ENCODE measurements at regions not wholly inside any gene's neighbourhood (a gene's known extent, or its start where the extent isn't known, plus 50 kb on each side); places are given as distances from the start of the nearest gene placed in this dataset.

- no peaks in the 10 kb centered on the region for H3K27me3 ChIP-seq (ENCODE audit: control insufficient read depth in 3 of 3, insufficient read depth in 3 of 3, low read length in 3 of 3)
- no peaks in the 10 kb centered on the region for H3K36me3 ChIP-seq (ENCODE audit: control insufficient read depth in 3 of 3, insufficient read depth in 2 of 3, low read depth in 1 of 3, low read length in 3 of 3)
- H3K27ac ChIP-seq (ENCODE audit: low read depth in 1 of 3, low read length in 2 of 3), result no peak overlapping the region
- H3K4me1 ChIP-seq (ENCODE audit: control insufficient read depth in 3 of 3, insufficient read depth in 2 of 3, low read depth in 1 of 3, low read length in 2 of 3), result no peaks in the 10 kb centered on the region
- no peaks in the 10 kb centered on the region for H3K9me3 ChIP-seq (ENCODE audit: control insufficient read depth in 2 of 2, insufficient read depth in 1 of 2, low read depth in 1 of 2, low read length in 1 of 2)
- DNase-seq (no peak), FAIRE-seq (no peak)
- no peak overlapping the region for H3K4me3 ChIP-seq (ENCODE audit: low read depth in 1 of 3, low read length in 3 of 3)
- 57 to 71% (median 58%) methylated on average over 4 of the region's 4 CpGs for WGBS, 3 donors
Observed at GRCh38 chr21:27154451-27155129, 187.7 kb upstream of the ADAMTS5 start.

GRCh38 chr21:27152996-27153395 is 186.1 kb upstream of the ADAMTS5 start:
- H3K4me1 ChIP-seq (ENCODE audit: control insufficient read depth in 3 of 3, insufficient read depth in 2 of 3, low read depth in 1 of 3, low read length in 2 of 3), result no peaks in the 10 kb centered on the region
- no peaks in the 10 kb centered on the region for H3K9me3 ChIP-seq (ENCODE audit: control insufficient read depth in 2 of 2, insufficient read depth in 1 of 2, low read depth in 1 of 2, low read length in 1 of 2)
- no peak overlapping the region for H3K27ac ChIP-seq (ENCODE audit: low read depth in 1 of 3, low read length in 2 of 3)
- H3K4me3 ChIP-seq (ENCODE audit: low read depth in 1 of 3, low read length in 3 of 3), result no peak overlapping the region
- FAIRE-seq (no peak), DNase-seq (no peak)
- H3K27me3 ChIP-seq (ENCODE audit: control insufficient read depth in 3 of 3, insufficient read depth in 3 of 3, low read length in 3 of 3), result no peaks in the 10 kb centered on the region
- H3K36me3 ChIP-seq (ENCODE audit: control insufficient read depth in 3 of 3, insufficient read depth in 2 of 3, low read depth in 1 of 3, low read length in 3 of 3), result no peaks in the 10 kb centered on the region

- Histone ChIP-seq H3K4me3 (ENCODE audit: low read depth in 1 of 3, low read length in 3 of 3) (no peak overlapping the region), H3K27me3 (ENCODE audit: control insufficient read depth in 3 of 3, insufficient read depth in 3 of 3, low read length in 3 of 3) (no peaks in the 10 kb centered on the region), H3K9me3 (ENCODE audit: control insufficient read depth in 2 of 2, insufficient read depth in 1 of 2, low read depth in 1 of 2, low read length in 1 of 2) (no peaks in the 10 kb centered on the region), H3K27ac (ENCODE audit: low read depth in 1 of 3, low read length in 2 of 3) (no peak overlapping the region), H3K4me1 (ENCODE audit: control insufficient read depth in 3 of 3, insufficient read depth in 2 of 3, low read depth in 1 of 3, low read length in 2 of 3) (no peaks in the 10 kb centered on the region), H3K36me3 (ENCODE audit: control insufficient read depth in 3 of 3, insufficient read depth in 2 of 3, low read depth in 1 of 3, low read length in 3 of 3) (no peaks in the 10 kb centered on the region)
- FAIRE-seq (no peak), DNase-seq (no peak)
- WGBS, 3 donors, result 51 to 60% (median 54%) methylated on average over 2 of the region's 2 CpGs
Observed at GRCh38 chr21:27149034-27149433, 182.1 kb upstream of the ADAMTS5 start.

- no peak for DNase-seq
- no peaks in the 10 kb centered on the region for H3K9me3 ChIP-seq (ENCODE audit: control insufficient read depth in 2 of 2, insufficient read depth in 1 of 2, low read depth in 1 of 2, low read length in 1 of 2)
- no peaks in the 10 kb centered on the region for H3K27me3 ChIP-seq (ENCODE audit: control insufficient read depth in 3 of 3, insufficient read depth in 3 of 3, low read length in 3 of 3)
- 56 to 90% (median 67%) methylated on average over 1 of the region's 1 CpG for WGBS, 3 donors
- H3K4me1 ChIP-seq (ENCODE audit: control insufficient read depth in 3 of 3, insufficient read depth in 2 of 3, low read depth in 1 of 3, low read length in 2 of 3), result no peaks in the 10 kb centered on the region
- no peak for FAIRE-seq
- no peaks in the 10 kb centered on the region for H3K36me3 ChIP-seq (ENCODE audit: control insufficient read depth in 3 of 3, insufficient read depth in 2 of 3, low read depth in 1 of 3, low read length in 3 of 3)
- H3K4me3 ChIP-seq (ENCODE audit: low read depth in 1 of 3, low read length in 3 of 3), result no peak overlapping the region
- H3K27ac ChIP-seq (ENCODE audit: low read depth in 1 of 3, low read length in 2 of 3), result no peak overlapping the region
Observed at GRCh38 chr21:27146268-27146667, 179.4 kb upstream of the ADAMTS5 start.

- 56 to 78% (median 64%) methylated on average over 6 of the region's 6 CpGs for WGBS, 3 donors
- H3K4me1 ChIP-seq (ENCODE audit: control insufficient read depth in 3 of 3, insufficient read depth in 2 of 3, low read depth in 1 of 3, low read length in 2 of 3), result no peaks in the 10 kb centered on the region
- H3K36me3 ChIP-seq (ENCODE audit: control insufficient read depth in 3 of 3, insufficient read depth in 2 of 3, low read depth in 1 of 3, low read length in 3 of 3), result no peaks in the 10 kb centered on the region
- no peak for DNase-seq
- no peak overlapping the region for H3K27ac ChIP-seq (ENCODE audit: low read depth in 1 of 3, low read length in 2 of 3)
- H3K27me3 ChIP-seq (ENCODE audit: control insufficient read depth in 3 of 3, insufficient read depth in 3 of 3, low read length in 3 of 3), result no peaks in the 10 kb centered on the region
- FAIRE-seq, result no peak
- no peaks in the 10 kb centered on the region for H3K9me3 ChIP-seq (ENCODE audit: control insufficient read depth in 2 of 2, insufficient read depth in 1 of 2, low read depth in 1 of 2, low read length in 1 of 2)
- no peak overlapping the region for H3K4me3 ChIP-seq (ENCODE audit: low read depth in 1 of 3, low read length in 3 of 3)
Observed at GRCh38 chr21:27145134-27145798, 178.4 kb upstream of the ADAMTS5 start.

- no peaks in the 10 kb centered on the region for H3K27me3 ChIP-seq (ENCODE audit: control insufficient read depth in 3 of 3, insufficient read depth in 3 of 3, low read length in 3 of 3)
- DNase-seq (no peak), FAIRE-seq (no peak)
- no peak overlapping the region for H3K27ac ChIP-seq (ENCODE audit: low read depth in 1 of 3, low read length in 2 of 3)
- H3K36me3 ChIP-seq (ENCODE audit: control insufficient read depth in 3 of 3, insufficient read depth in 2 of 3, low read depth in 1 of 3, low read length in 3 of 3), result no peaks in the 10 kb centered on the region
- WGBS, 3 donors, result 93 to 96% (median 94%) methylated on average over 30 to 31 of the region's 31 CpGs
- no peaks in the 10 kb centered on the region for H3K9me3 ChIP-seq (ENCODE audit: control insufficient read depth in 2 of 2, insufficient read depth in 1 of 2, low read depth in 1 of 2, low read length in 1 of 2)
- no peak overlapping the region for H3K4me3 ChIP-seq (ENCODE audit: low read depth in 1 of 3, low read length in 3 of 3)
- no peaks in the 10 kb centered on the region for H3K4me1 ChIP-seq (ENCODE audit: control insufficient read depth in 3 of 3, insufficient read depth in 2 of 3, low read depth in 1 of 3, low read length in 2 of 3)
Observed at GRCh38 chr21:27143476-27143875, 176.6 kb upstream of the ADAMTS5 start.

GRCh38 chr21:27139526-27139925 is 172.6 kb upstream of the ADAMTS5 start:
- DNase-seq (no peak), FAIRE-seq (no peak)
- H3K4me3 ChIP-seq (ENCODE audit: low read depth in 1 of 3, low read length in 3 of 3), result no peak overlapping the region
- no peaks in the 10 kb centered on the region for H3K27me3 ChIP-seq (ENCODE audit: control insufficient read depth in 3 of 3, insufficient read depth in 3 of 3, low read length in 3 of 3)
- H3K4me1 ChIP-seq (ENCODE audit: control insufficient read depth in 3 of 3, insufficient read depth in 2 of 3, low read depth in 1 of 3, low read length in 2 of 3), result no peaks in the 10 kb centered on the region
- no peak overlapping the region for H3K27ac ChIP-seq (ENCODE audit: low read depth in 1 of 3, low read length in 2 of 3)
- H3K9me3 ChIP-seq (ENCODE audit: control insufficient read depth in 2 of 2, insufficient read depth in 1 of 2, low read depth in 1 of 2, low read length in 1 of 2), result no peaks in the 10 kb centered on the region
- H3K36me3 ChIP-seq (ENCODE audit: control insufficient read depth in 3 of 3, insufficient read depth in 2 of 3, low read depth in 1 of 3, low read length in 3 of 3), result no peaks in the 10 kb centered on the region

GRCh38 chr21:27134516-27134915 is 167.6 kb upstream of the ADAMTS5 start:
- H3K36me3 ChIP-seq (ENCODE audit: control insufficient read depth in 3 of 3, insufficient read depth in 2 of 3, low read depth in 1 of 3, low read length in 3 of 3), result no peaks in the 10 kb centered on the region
- no peaks in the 10 kb centered on the region for H3K9me3 ChIP-seq (ENCODE audit: control insufficient read depth in 2 of 2, insufficient read depth in 1 of 2, low read depth in 1 of 2, low read length in 1 of 2)
- H3K4me3 ChIP-seq (ENCODE audit: low read depth in 1 of 3, low read length in 3 of 3), result no peak overlapping the region
- no peak overlapping the region for H3K27ac ChIP-seq (ENCODE audit: low read depth in 1 of 3, low read length in 2 of 3)
- no peak for FAIRE-seq
- DNase-seq, result no peak
- no peaks in the 10 kb centered on the region for H3K4me1 ChIP-seq (ENCODE audit: control insufficient read depth in 3 of 3, insufficient read depth in 2 of 3, low read depth in 1 of 3, low read length in 2 of 3)
- no peaks in the 10 kb centered on the region for H3K27me3 ChIP-seq (ENCODE audit: control insufficient read depth in 3 of 3, insufficient read depth in 3 of 3, low read length in 3 of 3)
- WGBS, 3 donors, result 29 to 62% (median 37%) methylated on average over 1 of the region's 1 CpG

GRCh38 chr21:27132266-27132665 is 165.4 kb upstream of the ADAMTS5 start:
- Histone ChIP-seq H3K9me3 (ENCODE audit: control insufficient read depth in 2 of 2, insufficient read depth in 1 of 2, low read depth in 1 of 2, low read length in 1 of 2) (no peaks in the 10 kb centered on the region), H3K27me3 (ENCODE audit: control insufficient read depth in 3 of 3, insufficient read depth in 3 of 3, low read length in 3 of 3) (no peaks in the 10 kb centered on the region), H3K36me3 (ENCODE audit: control insufficient read depth in 3 of 3, insufficient read depth in 2 of 3, low read depth in 1 of 3, low read length in 3 of 3) (no peaks in the 10 kb centered on the region), H3K4me3 (ENCODE audit: low read depth in 1 of 3, low read length in 3 of 3) (no peak overlapping the region), H3K27ac (ENCODE audit: low read depth in 1 of 3, low read length in 2 of 3) (no peak overlapping the region), H3K4me1 (ENCODE audit: control insufficient read depth in 3 of 3, insufficient read depth in 2 of 3, low read depth in 1 of 3, low read length in 2 of 3) (no peaks in the 10 kb centered on the region)
- DNase-seq (no peak), FAIRE-seq (no peak)
- 68 to 73% (median 70%) methylated on average over 2 of the region's 2 CpGs for WGBS, 3 donors
